K562 (cell line): ENCODE measurements at regions not wholly inside any gene's neighbourhood (a gene's known extent, or its start where the extent isn't known, plus 50 kb on each side); places are given as distances from the start of the nearest gene placed in this dataset.
"Not testable (repeated sequence)": the region's sequence is repeated elsewhere in the genome, so short reads cannot be mapped to it uniquely, and the experiment has no call there.

Source experiments
- ATAC-seq: fragments of 200-7000 bp; cut with Tn5 transposase; 3 replicates; pipeline ENCODE4 v1.9.1; 2020; ENCODE audit warnings: moderate library complexity
- BruUV-seq: library from RNA; stranded (reverse); fragments of 400-500 nt; replicated peaks from 2 replicates; lab custom pipeline; 2021; lab: Mats Ljungman, UMichigan
- CTCF ChIA-PET: fragments of 300-600 bp; formaldehyde crosslinking; extraction: SDS; loops from one replicate; lab custom pipeline; 2021; ENCODE audit warnings: low intra/inter-chr PET ratio; lab: Yijun Ruan, JAX
- POLR2A ChIA-PET: fragments of 300-600, 350-650 bp; sonication (Branson Sonifier 250); formaldehyde crosslinking; extraction: SDS; loops from one replicate; lab custom pipeline; 2021; ENCODE audit warnings: antibody characterized with exemption, inconsistent platforms; lab: Yijun Ruan, JAX
- DNase-seq, 4 experiments: peaks; one replicate each; pipeline versions ENCODE4 v3.0.0 to v3.0.0-alpha.2; 2011 to 2018; ENCODE audit warnings: low spot score in 3 of 4, mixed read lengths in 3 of 4; ENCODE audit errors: extremely low read depth in 1 of 4
- FAIRE-seq: peaks from 2 replicates; lab custom pipeline; 2011; peaks lifted over from hg19 to GRCh38; lab: Jason Lieb, UNC
- H2AFZ ChIP-seq: 2 replicates; pipeline ENCODE4 v1.6.0; 2011; ENCODE audit warnings: low read depth, low read length, control low read depth, inconsistent platforms
- H3K27ac ChIP-seq: fragments of 200-600 bp; 3 replicates; pipeline ENCODE4 v1.8.0; 2011; ENCODE audit warnings: low read depth, mild to moderate bottlenecking, control low read depth, inconsistent platforms, low read length, moderate library complexity, mixed read lengths; ENCODE audit errors: extremely low read depth
- H3K27me3 ChIP-seq, 2 experiments: fragments of 300-600 bp in 1 of 2; 2 replicates in 1 of 2; 3 replicates in 1 of 2; pipeline versions ENCODE4 v1.6.0 to v1.8.0; 2011; ENCODE audit warnings: inconsistent platforms in 2 of 2, low read length in 2 of 2, mild to moderate bottlenecking in 1 of 2, mixed read lengths in 1 of 2, moderate library complexity in 1 of 2; ENCODE audit not compliant: control insufficient read depth in 2 of 2, insufficient read depth in 2 of 2
- H3K36me3 ChIP-seq: fragments of 300-600 bp; 3 replicates; pipeline ENCODE4 v1.8.0; 2011; ENCODE audit warnings: mild to moderate bottlenecking, low read length, inconsistent platforms; ENCODE audit not compliant: control insufficient read depth, insufficient read depth
- H3K4me1 ChIP-seq, 2 experiments: fragments of 200-600 bp in 1 of 2; replicated peaks in 1 of 2; 2 replicates in 1 of 2; 3 replicates in 1 of 2; pipeline versions ENCODE4 v1.5.1 to v1.8.0; 2011; ENCODE audit warnings: inconsistent platforms in 2 of 2, low read length in 2 of 2, mild to moderate bottlenecking in 1 of 2, mixed read lengths in 1 of 2, moderate library complexity in 1 of 2; ENCODE audit not compliant: control insufficient read depth in 2 of 2, insufficient read depth in 2 of 2
- H3K4me2 ChIP-seq: 2 replicates; pipeline ENCODE4 v1.6.1; 2011; ENCODE audit warnings: low read length, control low read depth, inconsistent platforms, mixed read lengths; ENCODE audit not compliant: insufficient read depth
- H3K4me3 ChIP-seq: fragments of 200-600 bp; sonication (generic), shearing (Covaris generic); 2 replicates; pipeline ENCODE4 v1.5.1; 2016; ENCODE audit warnings: control low read depth, inconsistent platforms
- H3K79me2 ChIP-seq: fragments of 200-600 bp; 3 replicates; pipeline ENCODE4 v1.8.0; 2011; ENCODE audit warnings: low read length, inconsistent platforms; ENCODE audit not compliant: control insufficient read depth, insufficient read depth
- H3K9ac ChIP-seq, 2 experiments: 2 replicates each; pipeline versions ENCODE4 v1.6.0 to v1.6.1; 2011; ENCODE audit warnings: low read depth in 2 of 2, low read length in 2 of 2, control low read depth in 1 of 2, inconsistent platforms in 1 of 2, mild to moderate bottlenecking in 1 of 2, mixed read lengths in 1 of 2; ENCODE audit not compliant: insufficient read depth in 1 of 2
- H3K9me1 ChIP-seq: one replicate; pipeline ENCODE4 v1.6.0; 2011; ENCODE audit warnings: inconsistent platforms, mild to moderate bottlenecking, low read length, moderate library complexity; ENCODE audit not compliant: control insufficient read depth, insufficient read depth
- H3K9me3 ChIP-seq: replicated peaks from 2 replicates; pipeline ENCODE4 v1.5.1; 2011; ENCODE audit warnings: low read depth, low read length, inconsistent platforms; ENCODE audit not compliant: control insufficient read depth, insufficient read depth
- H4K20me1 ChIP-seq: replicated peaks from 2 replicates; pipeline ENCODE4 v1.6.1; 2011; ENCODE audit warnings: low read length, inconsistent platforms, mixed read lengths; ENCODE audit not compliant: control insufficient read depth, insufficient read depth
- ETV6 ChIP-seq, 3 experiments: fragments of 150-350 bp in 1 of 3; sonication (generic) in 1 of 3; formaldehyde crosslinking in 1 of 3; IDR thresholded peaks; 2 replicates each; pipeline versions ENCODE4 v1.6.1 to v1.8.0; 2014 to 2022; ENCODE audit warnings: borderline replicate concordance in 2 of 3, low read depth in 2 of 3, antibody characterized with exemption in 1 of 3, low read length in 1 of 3, mild to moderate bottlenecking in 1 of 3, missing genetic modification reagents in 1 of 3
- KLF6 ChIP-seq: fragments of 250-450 bp; sonication (Bioruptor Pico); IDR thresholded peaks from 2 replicates; pipeline ENCODE4 v1.4.0; 2020; ENCODE audit warnings: mild to moderate bottlenecking, moderate library complexity, borderline replicate concordance
- NR2C1 ChIP-seq, 2 experiments: fragments of 450-650 bp; IDR thresholded peaks; 2 replicates each; pipeline ENCODE4 v1.6.1; 2017; ENCODE audit warnings: mild to moderate bottlenecking in 2 of 2, antibody characterized with exemption in 1 of 2, inconsistent platforms in 1 of 2, missing compliant biosample characterization in 1 of 2, missing genetic modification characterization in 1 of 2
- TFE3 ChIP-seq: fragments of 450-650 bp; formaldehyde crosslinking; IDR thresholded peaks from 2 replicates; pipeline ENCODE4 v1.4.0; 2020; ENCODE audit warnings: mild to moderate bottlenecking, mixed read lengths
- WGBS: fragments of 100-300 bp; shearing (Covaris generic); methylation state at CpG from one replicate; pipeline ENCODE4 v1.1.6; 2016; ENCODE audit warnings: low coverage, mixed read lengths; ENCODE audit not compliant: insufficient coverage; ENCODE audit errors: missing lambda C conversion rate; 5-methylcytosine and 5-hydroxymethylcytosine counted together
- in situ Hi-C: fragments of 300-500 bp; cut with MboI; formaldehyde crosslinking; loops from 4 replicates; pipeline ENCODE4 v1.15.0; 2018; ENCODE audit warnings: inconsistent platforms, mixed read lengths
- intact Hi-C: fragments of 100-400 bp; cut with micrococcal nuclease; formaldehyde crosslinking; loops from 2 replicates; pipeline ENCODE4 v1.14.2; 2022

DNA sequence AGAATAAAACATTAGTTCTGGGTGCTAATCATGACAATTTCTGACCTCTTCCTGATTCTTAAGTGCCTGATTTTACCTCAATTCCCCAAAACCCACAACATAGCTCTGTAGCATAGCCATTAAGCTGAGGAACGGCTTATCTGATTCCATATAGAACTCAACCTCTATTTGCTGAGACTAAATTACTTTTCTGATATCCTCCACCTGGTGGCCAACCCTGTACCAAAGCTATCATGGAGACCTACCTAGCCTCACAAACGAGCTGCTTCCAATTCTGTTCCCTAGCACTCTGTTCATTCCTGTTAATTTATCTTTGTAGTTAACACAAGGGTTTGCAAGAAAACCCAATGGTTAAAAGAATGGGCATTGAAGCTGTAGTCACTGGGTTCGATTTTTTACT is 245.2 kb downstream of the PLOD2 start:
- FAIRE-seq (no peak), DNase-seq (no peak), ATAC-seq (no peak)
- Histone ChIP-seq H4K20me1 (no peaks in the 10 kb centered on the region), H3K9ac (no peak overlapping the region), H3K27ac (no peak overlapping the region), H3K9me1 (no peaks in the 10 kb centered on the region), H3K27me3 (no peaks in the 10 kb centered on the region), H3K4me2 (no peak overlapping the region), H3K4me1 (no peaks in the 10 kb centered on the region), H3K9me3 (no peaks in the 10 kb centered on the region; the same call in 1 of the 2 replicates), H3K79me2 (no peaks in the 10 kb centered on the region), H3K4me3 (no peak overlapping the region), H3K36me3 (no peaks in the 10 kb centered on the region), H2AFZ (no peak overlapping the region)
- WGBS = 0% methylated on average over 3 of the region's 3 CpGs
- ChIA-PET POLR2A (no interaction called here), CTCF (no interaction called here)
- intact Hi-C loops = no loop called here
- TF ChIP-seq TFE3 (CRISPR knock-in tag) (no peak), NR2C1 (IDR thresholded peaks at IDR 0.05) (no peak), NR2C1 (tag; IDR thresholded peaks at IDR 0.05) (no peak), KLF6 (CRISPR knock-in tag) (no peak), ETV6 (IDR thresholded peaks at IDR 0.05; ENCODE audit: borderline replicate concordance in 1 of 2, low read depth in 2 of 2, low read length in 1 of 2) (no peak), ETV6 (CRISPR knock-in tag; IDR thresholded peaks at IDR 0.05; ENCODE audit: borderline replicate concordance) (no peak)
- in situ Hi-C loops = no loop called here
- no TSS peak for BruUV-seq

GRCh38 chr3:145927736-145928135 is 233.2 kb downstream of the PLOD2 start:
- H3K4me1 ChIP-seq, H3K4me3 ChIP-seq, H3K4me2 ChIP-seq, ATAC-seq, H3K9ac ChIP-seq, DNase-seq, H3K27ac ChIP-seq, in situ Hi-C loops, intact Hi-C loops, H3K79me2 ChIP-seq, H3K9me3 ChIP-seq, H2AFZ ChIP-seq, POLR2A ChIA-PET, H3K36me3 ChIP-seq, H3K9me1 ChIP-seq, CTCF ChIA-PET, H4K20me1 ChIP-seq, BruUV-seq, FAIRE-seq, H3K27me3 ChIP-seq: not testable (repeated sequence)
- 2% methylated on average over 10 of the region's 21 CpGs for WGBS
